ENCODE measurements at regions not wholly inside any gene's neighbourhood (a gene's known extent, or its start where the extent isn't known, plus 50 kb on each side); places are given as distances from the start of the nearest gene placed in this dataset.

GRCh38 chr17:74024871-74025531, 178.5 kb upstream of the RPL38 start:
- DNase-seq: no peak

DNA sequence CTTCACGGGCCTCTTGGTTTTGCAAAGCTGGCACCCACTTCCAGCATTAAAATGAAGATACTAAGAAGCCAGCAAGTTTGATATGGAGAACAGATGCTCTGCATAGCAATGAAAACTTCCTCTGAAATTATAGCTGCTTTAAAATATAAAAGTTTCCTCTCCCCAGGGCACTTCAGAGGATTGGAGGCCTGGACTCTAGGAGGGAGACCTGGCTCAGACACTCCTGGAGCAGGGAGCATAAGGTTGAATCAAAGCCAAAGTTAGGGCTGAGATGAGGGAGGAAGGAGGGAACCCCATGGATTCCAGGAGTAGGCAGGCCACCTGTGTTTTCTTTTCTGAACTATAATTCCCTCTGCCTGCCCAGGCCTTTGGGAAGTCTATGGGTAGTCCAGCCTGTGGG, 176.0 kb upstream of the RPL38 start:
- no peak for DNase-seq

DNA sequence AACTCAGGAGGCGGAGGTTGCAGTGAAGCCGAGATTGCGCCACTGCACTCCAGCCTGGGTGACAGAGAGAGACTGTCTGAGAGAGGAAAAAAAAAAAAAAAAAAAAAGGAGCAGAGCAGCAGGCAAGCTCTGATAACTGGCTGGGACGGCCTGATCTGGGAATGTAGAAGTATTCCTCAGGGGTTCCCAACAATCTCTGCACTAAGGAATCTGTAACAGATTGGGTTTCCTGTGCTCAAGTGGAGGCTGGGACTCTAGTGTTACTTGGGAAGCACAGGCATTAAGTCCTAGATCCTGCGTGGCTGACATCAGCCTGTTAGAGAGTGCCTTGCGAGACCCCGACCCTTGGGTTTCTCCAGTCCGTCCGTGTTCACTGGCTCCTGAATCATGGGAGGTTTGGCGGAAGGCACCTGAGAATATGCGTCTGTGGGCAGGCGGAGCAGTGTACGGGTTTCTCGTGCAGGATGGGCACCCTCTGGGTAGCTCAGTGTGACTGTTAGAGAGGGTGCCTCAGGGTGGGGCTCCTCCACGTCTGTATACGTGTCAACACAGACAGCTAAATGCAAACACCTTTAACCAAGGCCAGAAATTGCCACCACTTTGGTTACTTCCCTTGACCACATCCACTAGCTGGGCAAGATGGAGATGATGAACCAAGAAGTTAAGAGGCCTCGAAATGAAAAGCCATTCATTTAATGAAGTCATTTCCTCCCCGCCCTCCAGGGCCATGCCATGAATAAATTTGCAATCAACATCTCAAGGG, 174.9 kb upstream of the RPL38 start:
- no peak for DNase-seq

DNA sequence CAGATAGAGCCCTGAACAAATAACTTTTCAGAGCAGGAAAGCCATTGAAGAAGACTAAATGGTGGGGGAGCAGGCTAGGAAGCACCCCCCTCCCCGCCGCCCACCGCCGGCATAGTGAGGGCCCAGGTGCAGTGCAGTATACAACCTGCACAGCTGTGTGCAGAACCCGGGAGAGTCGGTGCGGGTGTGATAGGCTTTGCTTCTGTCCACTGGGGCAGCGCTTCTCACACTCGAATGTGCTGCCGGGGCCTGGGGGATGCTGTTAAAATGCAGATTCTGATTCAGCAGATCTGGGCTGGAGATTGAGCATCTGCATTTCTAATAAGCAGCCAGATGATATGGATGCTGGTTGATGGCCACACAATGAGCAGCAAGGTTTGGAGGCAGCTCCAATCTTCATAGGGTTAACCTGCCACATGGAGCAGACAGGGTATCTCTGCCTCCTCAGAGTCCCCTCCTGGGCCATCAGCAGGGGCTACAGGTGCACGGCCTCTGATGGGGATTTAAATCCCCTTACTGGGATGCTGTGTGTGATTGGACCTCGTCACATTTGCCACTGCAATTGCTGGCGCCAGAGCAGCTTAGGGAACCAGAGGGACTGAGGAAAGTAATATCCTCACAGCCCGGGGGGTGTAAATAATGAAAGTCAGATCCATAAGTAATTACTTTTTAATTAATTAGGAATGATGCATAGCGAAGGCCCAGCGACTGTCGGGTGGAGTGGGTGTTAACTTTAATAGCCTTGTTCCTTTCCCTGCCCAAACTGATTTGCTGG, 172.0 kb upstream of the RPL38 start:
- no peak for DNase-seq

DNA sequence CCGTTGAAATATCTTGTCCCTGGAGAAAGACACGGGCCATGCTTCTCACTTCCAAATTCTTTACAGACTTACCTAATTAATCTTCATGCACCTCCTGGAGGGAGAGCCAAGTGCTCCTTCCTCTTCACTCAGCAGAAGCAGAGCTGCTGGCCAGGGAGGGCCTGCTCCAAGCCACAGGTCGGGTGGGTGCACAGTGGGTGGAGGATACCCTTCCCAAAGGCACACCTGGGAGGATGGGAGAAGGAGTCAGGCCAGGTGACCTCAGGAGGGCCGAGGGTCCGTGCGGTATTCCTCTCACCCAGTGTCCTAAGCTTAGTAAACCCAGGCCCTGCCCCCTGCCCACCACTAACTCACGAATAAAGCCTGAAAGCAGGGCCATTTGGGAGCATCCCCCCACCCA, 171.3 kb upstream of the RPL38 start:
- no peak for DNase-seq

DNA sequence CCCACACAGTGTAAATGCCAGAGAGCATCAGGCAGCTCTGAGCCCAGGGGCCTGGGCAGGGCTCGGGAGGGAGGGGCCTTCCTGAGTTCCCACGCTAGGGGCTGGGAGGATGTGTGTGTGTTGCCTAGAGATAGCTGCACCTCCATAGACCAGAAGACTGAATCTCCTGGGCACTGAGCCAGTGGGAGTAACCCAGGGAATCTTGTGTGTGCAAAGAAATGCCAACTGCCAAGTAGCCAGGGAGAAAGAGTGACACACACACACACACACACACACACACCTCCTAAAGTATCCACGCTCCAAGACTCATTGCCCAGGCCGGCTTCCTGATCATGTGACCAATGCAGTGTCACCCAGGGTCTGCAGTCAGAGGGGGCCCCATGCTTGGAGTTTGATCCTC, 166.2 kb upstream of the RPL38 start:
- DNase-seq: peak in 1 of 2 donors; percentile 17

- DNase-seq: no peak
These were observed 163.2 kb upstream of the RPL38 start for GRCh38 chr17:74040291-74040690.

DNA sequence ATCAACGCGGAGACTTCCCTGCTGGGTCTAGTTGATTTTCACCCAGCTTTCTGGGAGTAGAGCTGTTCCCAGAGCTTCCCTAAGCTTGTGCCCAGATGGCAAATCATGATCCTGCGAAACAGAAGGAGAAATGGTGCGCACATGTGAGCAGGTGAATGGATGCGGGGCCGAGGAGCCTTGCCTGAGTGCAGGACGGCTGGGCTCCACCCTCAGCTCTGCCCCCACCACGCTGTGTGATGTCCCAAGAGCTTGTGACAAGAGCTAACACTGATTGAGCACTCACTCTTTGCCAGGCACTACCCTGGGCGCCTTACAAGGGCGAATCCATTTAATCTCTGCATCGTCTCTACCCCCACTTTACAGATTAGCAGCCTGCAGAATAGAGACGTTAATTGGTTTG, 162.7 kb upstream of the RPL38 start:
- no peak for DNase-seq

DNA sequence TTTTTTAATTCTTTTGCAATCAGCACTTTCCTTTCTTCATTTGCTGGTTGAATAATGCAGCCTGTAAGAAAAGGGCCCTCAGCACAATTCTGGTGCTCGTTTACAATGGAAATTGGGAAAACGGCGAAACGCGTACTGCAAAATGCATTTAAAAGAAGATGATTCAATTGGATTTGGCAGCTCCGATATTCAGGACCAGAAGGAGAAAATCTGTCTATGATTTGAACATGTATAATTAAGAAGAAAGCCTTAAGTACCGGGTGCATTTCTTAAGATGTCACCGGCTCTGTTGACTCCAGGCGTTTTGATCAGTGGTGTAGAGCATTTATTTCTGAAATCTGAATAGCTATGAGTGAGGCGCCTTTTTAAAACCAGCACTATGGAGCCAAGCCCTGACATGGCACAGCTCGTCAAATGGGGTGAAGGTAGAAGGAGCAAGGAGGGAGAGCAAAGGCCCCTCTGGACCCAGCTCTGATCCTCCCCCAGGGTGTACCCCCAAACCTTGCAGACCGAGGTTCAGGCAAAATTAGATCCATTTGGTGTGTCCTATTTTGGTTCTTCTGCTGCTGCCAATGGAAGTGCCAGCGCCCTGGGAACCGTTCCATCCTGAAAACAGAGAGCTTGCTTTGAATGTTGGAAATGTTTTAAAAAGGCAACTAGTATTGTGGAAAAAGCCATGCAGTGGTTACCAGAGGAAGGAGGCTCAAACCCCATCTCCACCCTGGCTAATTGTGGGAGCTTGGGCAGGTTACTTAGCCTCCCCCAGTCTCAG, 161.4 kb upstream of the RPL38 start:
- peak; percentile 9 to 63 for DNase-seq

- DNase-seq: peak in 1 of 2 donors; percentile 61
These were observed 160.6 kb upstream of the RPL38 start for GRCh38 chr17:74042744-74043486.

GRCh38 chr17:74043976-74044375, 159.5 kb upstream of the RPL38 start:
- no peak for DNase-seq

DNA sequence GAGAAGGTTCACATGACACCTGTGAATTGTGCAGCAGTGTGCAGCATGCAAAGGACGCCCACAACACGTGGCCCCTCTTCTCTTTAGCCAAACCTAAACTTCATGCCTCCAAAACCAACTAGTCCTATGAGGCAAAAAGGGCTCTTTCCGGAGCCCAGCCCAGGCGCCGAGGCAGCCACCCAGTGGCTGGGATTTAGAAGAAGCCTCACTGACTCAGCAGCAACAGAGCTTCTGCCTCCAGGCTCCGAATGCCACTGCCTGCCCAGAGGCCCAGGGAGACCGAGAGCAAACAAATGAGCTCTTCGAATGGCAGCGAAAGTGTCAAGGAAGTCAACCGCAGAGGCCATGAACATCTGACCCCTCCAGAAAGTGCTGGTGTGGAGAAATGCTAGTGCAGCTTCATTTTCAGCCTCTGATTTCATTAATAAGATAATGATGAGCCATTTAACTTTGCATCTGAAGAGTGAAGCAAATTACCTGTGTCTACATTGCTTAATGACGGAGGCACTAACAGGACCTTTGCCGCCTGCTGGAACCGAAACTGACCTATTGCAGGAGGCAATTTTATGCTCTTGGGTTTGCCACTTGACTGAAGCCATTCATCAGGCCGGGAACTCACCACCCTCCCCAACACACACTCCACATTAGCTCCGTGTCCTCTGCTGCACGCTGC, 157.7 kb upstream of the RPL38 start:
- no peak for DNase-seq

DNA sequence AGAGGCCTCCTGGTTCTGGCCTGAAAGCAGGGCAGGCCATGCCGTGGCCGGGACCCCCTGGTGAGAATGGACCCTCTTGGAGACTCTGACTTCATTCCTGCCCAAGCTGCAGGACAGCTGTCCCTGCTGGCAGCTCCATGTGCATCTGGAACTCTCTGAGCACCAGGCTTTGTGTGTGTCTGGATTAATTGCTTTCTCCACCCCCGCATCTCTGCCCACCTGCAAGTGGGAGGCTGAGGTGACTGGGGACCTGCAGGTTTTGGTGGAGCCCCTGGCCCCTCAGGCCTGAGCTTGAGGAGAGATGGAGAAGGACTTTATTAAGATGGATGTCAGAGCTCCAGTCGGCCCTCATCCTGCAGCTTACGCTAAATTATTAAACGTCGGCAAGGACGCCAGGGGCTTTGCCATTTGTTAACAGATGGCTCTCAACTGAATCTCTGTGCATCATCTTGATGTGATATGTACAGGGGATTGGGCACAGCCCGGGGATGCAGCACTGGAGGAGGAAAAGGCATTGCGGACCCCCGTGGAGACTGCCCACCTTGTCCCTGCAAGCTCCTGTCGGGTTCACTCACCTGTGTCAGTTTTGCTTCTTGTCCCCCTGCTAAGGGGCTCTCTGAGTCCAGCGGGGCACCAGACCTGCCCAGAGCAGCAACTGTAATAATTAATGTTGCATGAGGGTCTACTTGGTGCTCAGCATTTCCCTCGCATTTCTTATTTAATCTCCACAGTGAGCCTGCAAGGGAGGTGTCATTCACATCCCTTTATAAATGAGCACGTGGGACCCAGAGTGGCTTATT, 154.1 kb upstream of the RPL38 start:
- DNase-seq: no peak

- DNase-seq: no peak
These were observed 153.5 kb upstream of the RPL38 start for GRCh38 chr17:74049967-74050458.

GRCh38 chr17:74051348-74051747, 152.1 kb upstream of the RPL38 start:
- DNase-seq: no peak

GRCh38 chr17:74052993-74053711, 150.3 kb upstream of the RPL38 start:
- no peak for DNase-seq

DNA sequence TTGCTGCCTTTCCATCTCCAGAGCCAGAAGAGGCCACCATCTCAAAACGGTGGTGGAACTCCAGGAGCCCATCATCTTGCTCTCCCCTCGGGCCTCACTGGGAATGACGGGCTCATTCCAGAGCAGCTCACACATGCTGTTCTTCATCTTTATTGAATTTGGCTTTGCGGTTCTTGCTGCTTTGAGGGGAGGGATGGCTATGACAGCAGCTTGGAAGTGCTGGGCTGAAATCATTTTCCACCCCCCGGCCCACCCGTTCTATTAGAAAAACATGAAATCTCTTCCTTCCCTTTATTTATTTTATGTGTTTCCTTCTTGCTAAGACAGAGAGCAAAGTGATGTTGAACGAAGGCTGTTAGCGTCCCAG, 149.8 kb upstream of the RPL38 start:
- DNase-seq: no peak

- DNase-seq: no peak
These were observed 149.2 kb upstream of the RPL38 start for GRCh38 chr17:74054249-74054648.

GRCh38 chr17:74055508-74056160, 147.8 kb upstream of the RPL38 start:
- no peak for DNase-seq
